GF-D8 (cell line): ENCODE measurements at regions not wholly inside any gene's neighbourhood (a gene's known extent, or its start where the extent isn't known, plus 50 kb on each side); places are given as distances from the start of the nearest gene placed in this dataset.
A peak's percentile ranks its signal among the peaks of the same experiment; 100 is the strongest.

Experiments
- DNase-seq: peaks from one replicate; lab custom pipeline; 2025; lab: John Stamatoyannopoulos, UW

GRCh38 chr3:194218646-194219453, 82.9 kb downstream of the HES1 start:
- no peak for DNase-seq

DNA sequence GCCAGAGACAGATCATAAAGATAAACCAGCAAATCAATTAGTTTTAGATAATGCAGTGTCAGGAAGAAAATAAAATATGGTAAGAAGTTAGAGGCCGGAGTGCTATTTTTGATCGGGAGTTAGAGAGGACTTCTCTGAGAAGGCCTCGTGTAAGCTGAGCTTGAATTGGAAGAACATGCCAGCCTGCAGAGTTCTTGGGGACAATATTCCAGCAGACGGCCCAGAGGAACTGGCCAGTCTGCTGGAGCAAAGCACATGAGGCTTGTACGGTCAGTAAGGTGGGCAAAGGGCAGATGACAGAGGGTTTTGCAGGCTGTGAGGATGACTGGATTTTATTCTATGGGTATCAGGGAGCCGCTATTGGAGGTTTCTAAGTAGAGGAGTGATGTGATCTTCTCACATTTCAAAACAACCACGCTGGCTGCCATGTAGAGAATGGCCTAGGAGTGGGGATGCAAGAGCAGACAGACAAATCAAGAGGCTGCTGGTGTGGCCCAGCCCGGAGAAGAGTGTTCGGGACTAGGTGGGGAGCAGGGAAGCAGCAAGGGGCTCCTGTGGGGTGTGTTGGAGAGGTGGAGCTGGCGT, 84.0 kb downstream of the HES1 start:
- no peak for DNase-seq

DNA sequence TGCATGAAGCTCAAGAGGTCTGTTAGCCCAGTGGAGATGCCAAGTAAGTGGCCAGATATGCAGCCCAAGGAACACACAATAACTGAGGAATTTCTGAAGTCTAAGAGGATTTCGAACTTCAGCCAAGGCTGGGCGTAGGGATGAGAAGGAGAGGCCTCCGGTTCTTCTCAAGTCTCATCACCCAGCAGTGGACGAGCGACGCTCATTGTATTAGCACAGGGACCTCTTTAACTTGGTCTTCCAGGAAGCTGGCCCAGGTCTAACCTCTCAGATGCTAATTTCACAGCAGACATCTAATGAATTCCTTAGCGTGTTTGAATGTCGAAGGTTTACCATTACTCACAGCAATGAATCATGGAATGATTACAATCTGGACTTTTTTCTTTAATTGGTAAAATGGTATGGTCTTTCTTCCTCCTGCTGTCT, 85.0 kb downstream of the HES1 start:
- no peak for DNase-seq

DNA sequence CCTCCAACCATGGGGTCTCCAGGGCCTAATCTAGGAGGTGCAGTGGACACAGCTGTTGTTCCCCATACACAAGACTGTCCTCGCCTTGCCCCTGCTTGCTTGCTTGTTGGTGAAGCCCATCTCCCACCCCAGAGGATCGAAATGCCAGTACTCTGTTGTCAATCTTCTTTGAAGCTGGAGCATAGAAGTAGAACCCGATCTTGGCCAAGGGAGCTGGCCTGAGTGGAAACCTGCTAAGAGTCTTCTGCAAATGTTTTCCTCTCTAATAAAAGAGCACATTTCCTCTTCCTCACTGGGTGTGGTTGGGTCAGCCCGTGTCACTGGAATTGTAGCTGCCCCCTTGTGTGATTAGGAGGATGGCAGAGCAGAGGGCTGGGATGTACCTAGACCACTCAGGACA, 85.4 kb downstream of the HES1 start:
- DNase-seq: no peak

DNA sequence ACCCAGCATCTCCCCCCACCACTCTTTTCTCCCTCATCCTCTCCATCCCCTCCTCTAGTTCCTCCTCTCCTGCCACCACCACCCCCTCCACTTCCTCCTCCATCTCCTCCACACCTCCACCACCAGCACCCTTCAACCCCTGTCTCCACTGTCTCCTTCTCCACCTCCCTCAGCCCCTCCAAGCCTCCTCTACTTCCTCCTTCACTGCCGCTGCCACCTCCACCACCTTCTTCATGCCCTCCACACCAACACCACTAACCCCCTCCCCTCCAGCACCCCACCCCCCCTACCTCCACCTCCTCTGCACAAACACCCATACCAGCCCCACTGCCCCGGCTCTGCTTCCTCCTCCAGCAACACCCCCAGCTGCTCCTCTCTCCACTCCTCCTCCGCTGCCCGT, 88.0 kb downstream of the HES1 start:
- no peak for DNase-seq

GRCh38 chr3:194224471-194225417, 88.8 kb downstream of the HES1 start:
- DNase-seq: no peak

DNA sequence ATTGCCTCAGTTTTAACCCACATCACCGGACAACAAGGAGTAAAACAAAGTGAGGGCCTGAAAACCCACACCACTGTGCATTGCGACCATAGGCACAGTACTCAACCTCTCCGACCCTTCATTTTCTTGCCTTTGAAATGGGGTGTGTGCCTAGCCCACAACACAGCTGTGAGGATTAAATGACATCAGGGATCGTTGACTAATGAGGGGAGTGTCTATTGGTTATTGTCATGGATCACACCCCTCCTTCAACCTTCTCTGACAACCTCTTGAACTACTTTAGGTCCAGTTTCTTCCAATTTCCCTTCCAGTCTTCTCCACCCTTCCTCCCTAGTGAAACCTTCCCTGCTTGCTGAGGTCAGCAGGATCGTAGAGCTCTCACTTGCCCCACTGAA, 89.5 kb downstream of the HES1 start:
- no peak for DNase-seq

DNA sequence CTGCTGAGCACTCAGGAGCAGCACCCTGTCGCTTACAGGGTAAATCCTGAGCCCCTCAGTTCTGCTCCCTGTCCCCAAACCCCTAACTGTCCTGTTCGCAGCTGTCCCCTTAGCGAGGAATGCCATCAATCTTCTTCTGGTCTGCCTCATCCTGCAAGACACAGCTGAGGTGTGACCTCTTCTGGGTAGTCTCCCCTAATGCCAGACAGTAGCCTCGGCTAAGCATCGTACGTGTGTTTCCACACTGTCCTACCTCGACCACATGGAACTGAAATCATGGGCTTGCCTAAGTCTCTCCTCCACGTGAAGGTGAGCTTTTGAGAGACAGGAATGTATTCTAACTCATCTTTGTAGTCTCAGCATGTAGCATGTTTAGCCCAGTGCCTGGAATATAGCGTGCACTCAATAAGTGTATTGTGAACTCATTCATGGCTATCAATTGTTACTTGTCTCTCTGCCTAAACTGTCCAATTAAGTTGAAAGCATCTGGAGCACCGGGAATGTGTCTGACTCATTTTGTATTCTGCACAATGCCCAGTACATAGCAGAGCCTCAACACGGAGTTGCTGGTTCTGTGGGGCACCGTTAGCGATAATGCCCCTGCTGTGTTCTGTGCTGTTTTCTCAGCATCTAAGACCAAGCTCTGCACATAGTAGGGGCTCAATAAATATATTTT, 90.2 kb downstream of the HES1 start:
- no peak for DNase-seq

DNA sequence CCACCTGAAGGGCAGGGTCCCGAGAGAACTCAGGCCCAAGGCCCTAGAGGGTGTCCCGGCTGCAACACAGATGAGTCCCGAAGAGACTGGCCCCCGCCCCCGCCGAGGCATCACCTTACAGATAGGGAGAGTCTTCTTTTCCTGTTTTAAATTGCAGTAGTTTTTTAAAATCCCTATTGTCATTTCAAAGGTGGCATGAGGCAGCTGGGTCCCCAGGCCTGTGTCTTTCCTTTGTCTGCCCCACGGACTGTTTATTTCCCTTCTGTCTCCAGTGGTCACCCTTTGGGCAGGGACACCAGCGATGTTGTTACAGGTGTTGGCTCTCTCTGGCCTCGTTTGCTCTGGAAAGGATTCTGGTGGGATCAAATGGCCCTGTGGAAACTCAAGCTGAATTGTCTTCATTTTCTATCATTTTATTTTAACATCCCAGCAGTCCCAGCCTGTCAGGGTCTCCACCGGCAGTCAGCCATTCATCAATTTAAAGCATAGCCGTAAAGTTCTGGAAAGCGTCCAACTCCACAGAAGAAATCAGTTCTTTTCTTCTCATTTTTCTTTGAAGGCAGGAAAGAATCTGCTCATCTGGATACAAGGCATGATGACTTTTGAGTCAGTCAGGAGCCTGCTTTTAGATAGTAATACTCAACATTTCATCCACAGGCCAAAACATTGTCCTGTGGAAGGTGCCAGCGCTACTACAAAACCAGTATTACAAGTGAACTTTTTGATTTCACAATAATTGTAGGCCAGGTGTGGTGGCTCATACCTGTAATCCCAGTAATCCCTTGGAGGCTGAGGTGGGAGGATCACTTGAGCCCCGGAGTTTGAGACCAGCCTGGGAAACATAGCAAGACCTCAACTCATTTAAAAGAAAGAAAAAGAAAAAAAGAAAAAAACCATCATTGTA, 96.2 kb downstream of the HES1 start:
- DNase-seq: no peak

- DNase-seq: no peak
These were observed 97.2 kb downstream of the HES1 start for GRCh38 chr3:194233150-194233549.

DNA sequence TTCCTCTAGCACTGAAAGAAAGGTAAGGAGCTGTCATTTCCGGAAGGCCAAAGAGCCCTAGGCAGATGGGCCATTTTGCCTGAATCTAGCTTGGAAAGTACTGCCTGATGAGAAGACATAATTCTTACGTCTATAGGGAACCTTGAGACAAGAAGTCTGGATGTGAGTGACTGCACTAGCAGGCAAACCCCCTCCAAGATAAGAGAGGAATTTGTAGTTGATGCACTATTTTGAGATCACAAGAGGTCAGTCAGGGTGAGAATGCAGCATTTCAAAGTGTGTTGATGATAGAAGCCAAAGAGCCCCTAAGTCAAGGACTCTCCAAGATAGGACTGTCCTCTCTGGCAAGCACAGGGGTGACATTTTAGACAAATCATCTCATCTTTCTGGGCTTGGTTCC, 99.2 kb downstream of the HES1 start:
- no peak for DNase-seq

DNA sequence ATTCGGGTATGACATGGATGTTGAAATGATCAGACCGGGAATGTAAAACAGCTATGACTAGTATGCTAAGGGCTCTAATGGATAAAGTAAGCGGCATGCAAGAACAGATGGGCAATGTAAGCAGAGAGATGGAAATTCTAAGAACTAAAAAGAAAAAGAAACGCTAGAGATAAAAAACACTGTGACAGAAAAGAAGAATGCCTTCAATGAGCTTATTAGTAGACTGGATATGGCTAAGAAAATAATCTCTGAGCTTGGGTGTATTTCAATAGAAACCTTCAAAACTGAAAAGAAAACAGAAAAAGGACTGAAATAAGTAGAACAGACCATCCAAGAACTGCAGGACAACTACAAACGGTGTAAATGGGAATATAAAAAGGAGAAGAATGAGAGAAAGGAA, 101.2 kb downstream of the HES1 start:
- DNase-seq: no peak

GRCh38 chr3:194240766-194241165, 104.8 kb downstream of the HES1 start:
- DNase-seq: no peak

GRCh38 chr3:194243172-194243837, 107.4 kb downstream of the HES1 start:
- DNase-seq: no peak

DNA sequence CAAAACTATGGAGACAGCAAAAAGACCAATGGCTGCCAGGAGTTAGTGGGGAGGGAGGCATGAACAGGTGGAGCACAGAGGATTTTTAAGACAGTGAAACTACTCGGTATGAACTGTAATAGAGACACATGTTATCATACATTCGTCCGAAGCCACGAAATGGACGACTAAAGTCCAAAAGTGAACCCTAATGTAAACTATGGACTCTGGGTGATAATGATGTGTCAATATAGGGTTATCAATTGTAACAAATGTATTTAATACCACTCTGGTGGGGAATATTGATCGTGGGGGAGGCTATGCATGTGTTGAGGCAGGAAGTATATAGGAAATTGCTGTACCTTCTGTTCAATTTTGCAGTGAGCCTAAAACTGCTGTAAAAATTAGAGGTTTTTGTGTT, 107.0 kb downstream of the CPN2 start:
- DNase-seq: no peak

DNA sequence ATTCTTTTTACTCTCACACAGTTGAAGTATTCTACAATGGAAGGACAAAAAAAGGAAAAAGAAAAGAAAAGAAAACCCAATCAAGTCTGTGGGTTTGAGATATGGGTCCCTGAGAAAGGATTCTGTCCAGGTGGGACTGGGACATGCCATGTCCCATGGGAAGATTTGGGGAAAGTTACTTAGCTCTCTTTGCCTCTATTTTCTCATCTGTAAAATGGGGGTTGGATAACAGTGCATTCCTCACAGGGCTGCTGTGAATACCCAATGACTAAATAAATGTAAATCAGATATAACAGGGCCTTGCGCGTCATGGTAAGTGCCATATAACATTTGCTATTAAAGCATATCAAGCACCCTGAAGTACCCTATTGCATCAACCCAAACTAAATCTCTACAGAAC, 105.7 kb downstream of the CPN2 start:
- no peak for DNase-seq

DNA sequence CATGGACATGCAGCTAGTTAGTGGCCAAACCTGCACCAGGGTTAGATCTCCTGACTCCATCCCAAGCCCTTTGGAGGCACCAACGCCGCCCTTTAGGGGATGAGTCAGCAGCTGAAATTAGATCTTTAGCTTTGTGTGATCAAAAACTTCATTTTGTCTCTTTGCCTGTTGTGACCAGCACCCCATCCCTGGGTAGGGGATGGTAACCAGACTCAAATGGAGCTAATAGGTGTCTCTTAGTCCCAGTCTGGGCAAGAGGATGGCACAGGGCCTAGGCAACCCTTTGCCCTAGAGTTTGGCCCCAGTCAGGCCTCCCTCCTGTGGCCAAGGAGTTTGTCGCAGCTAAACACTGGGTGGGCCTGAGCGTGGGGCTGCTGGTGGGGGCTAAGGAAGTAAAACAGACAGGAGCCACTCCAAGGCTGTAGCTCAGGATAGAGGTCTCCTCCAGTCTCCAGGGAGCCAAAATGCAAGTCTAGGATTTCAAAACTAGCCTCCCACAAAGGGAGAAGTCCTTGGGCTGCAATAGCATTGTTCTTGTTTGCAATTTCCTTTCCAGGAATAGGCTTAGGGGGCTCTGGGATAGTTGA, 105.1 kb downstream of the CPN2 start:
- peak; percentile 68 for DNase-seq

- no peak for DNase-seq
These were observed 104.3 kb downstream of the CPN2 start for GRCh38 chr3:194246709-194247349.

DNA sequence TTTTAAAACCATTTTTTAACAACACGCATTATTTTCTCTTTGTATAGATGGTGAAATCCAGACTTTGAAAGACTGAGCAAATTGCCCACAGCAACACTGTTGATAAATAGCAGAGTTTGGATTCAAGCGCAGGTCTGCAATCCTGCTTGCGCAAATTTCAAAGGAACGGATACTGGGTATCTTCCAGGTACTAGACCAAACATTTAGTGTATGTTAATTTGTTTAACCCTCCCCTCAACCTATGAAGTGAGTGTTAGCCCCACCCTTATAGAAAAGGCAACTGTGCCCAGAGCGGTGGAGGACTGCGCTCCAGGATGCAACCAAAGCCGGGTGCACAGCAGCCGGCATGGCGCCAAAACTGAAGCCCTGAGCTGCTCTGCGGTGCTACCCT, 103.8 kb downstream of the CPN2 start:
- DNase-seq: no peak
